ENCODE measurements at regions not wholly inside any gene's neighbourhood (a gene's known extent, or its start where the extent isn't known, plus 50 kb on each side); places are given as distances from the start of the nearest gene placed in this dataset.

GRCh38 chr7:118350260-118350659, 125.8 kb downstream of the ANKRD7 start:
- Histone ChIP-seq H3K36me3 (no peaks in the 10 kb centered on the region), H3K27me3 (no peaks in the 10 kb centered on the region), H3K4me3 (no peak overlapping the region), H3K27ac (no peak overlapping the region), H3K4me1 (ENCODE audit: low read depth) (peaks cover 9% of the 10 kb centered on the region), H3K9me3 (ENCODE audit: low read depth) (no peaks in the 10 kb centered on the region)
- no peak for DNase-seq (ENCODE audit: low read depth in 1 of 2, low spot score in 1 of 2)
- TF ChIP-seq CTCF (IDR thresholded peaks at IDR 0.05; ENCODE audit: low read depth, low read length) = no peak

GRCh38 chr7:118352867-118353453, 128.5 kb downstream of the ANKRD7 start:
- Histone ChIP-seq H3K9me3 (ENCODE audit: low read depth) (no peaks in the 10 kb centered on the region), H3K27me3 (no peaks in the 10 kb centered on the region), H3K4me1 (ENCODE audit: low read depth) (peaks cover 7% of the 10 kb centered on the region), H3K27ac (no peak overlapping the region), H3K36me3 (no peaks in the 10 kb centered on the region), H3K4me3 (no peak overlapping the region)
- no peak for TF ChIP-seq CTCF (IDR thresholded peaks at IDR 0.05; ENCODE audit: low read depth, low read length)
- peak; percentile 14 to 41 for DNase-seq (ENCODE audit: low read depth in 1 of 2, low spot score in 1 of 2)

- no peak for DNase-seq (ENCODE audit: low read depth in 1 of 2, low spot score in 1 of 2)
- no peaks in the 10 kb centered on the region for H3K4me1 ChIP-seq (ENCODE audit: low read depth)
- H3K36me3 ChIP-seq = no peaks in the 10 kb centered on the region
- no peak overlapping the region for H3K4me3 ChIP-seq
- TF ChIP-seq CTCF (IDR thresholded peaks at IDR 0.05; ENCODE audit: low read depth, low read length) = no peak
- no peak overlapping the region for H3K27ac ChIP-seq
- H3K27me3 ChIP-seq = no peaks in the 10 kb centered on the region
- no peaks in the 10 kb centered on the region for H3K9me3 ChIP-seq (ENCODE audit: low read depth)
Measured at GRCh38 chr7:118366363-118366762, 141.9 kb downstream of the ANKRD7 start.

GRCh38 chr7:118368958-118369357, 144.5 kb downstream of the ANKRD7 start:
- no peaks in the 10 kb centered on the region for H3K27me3 ChIP-seq
- H3K4me3 ChIP-seq = no peak overlapping the region
- DNase-seq (ENCODE audit: low read depth in 1 of 2, low spot score in 1 of 2) = no peak
- H3K27ac ChIP-seq = no peak overlapping the region
- no peaks in the 10 kb centered on the region for H3K4me1 ChIP-seq (ENCODE audit: low read depth)
- no peaks in the 10 kb centered on the region for H3K9me3 ChIP-seq (ENCODE audit: low read depth)
- TF ChIP-seq CTCF (IDR thresholded peaks at IDR 0.05; ENCODE audit: low read depth, low read length) = no peak
- no peaks in the 10 kb centered on the region for H3K36me3 ChIP-seq

- no peak for TF ChIP-seq CTCF (IDR thresholded peaks at IDR 0.05; ENCODE audit: low read depth, low read length)
- Histone ChIP-seq H3K4me3 (no peak overlapping the region), H3K36me3 (no peaks in the 10 kb centered on the region), H3K4me1 (ENCODE audit: low read depth) (no peaks in the 10 kb centered on the region), H3K27me3 (no peaks in the 10 kb centered on the region), H3K27ac (no peak overlapping the region), H3K9me3 (ENCODE audit: low read depth) (no peaks in the 10 kb centered on the region)
- DNase-seq (ENCODE audit: low read depth in 1 of 2, low spot score in 1 of 2) = no peak
Measured at GRCh38 chr7:118369987-118370386, 145.5 kb downstream of the ANKRD7 start.

GRCh38 chr7:118372530-118372929, 148.0 kb downstream of the ANKRD7 start:
- no peaks in the 10 kb centered on the region for H3K9me3 ChIP-seq (ENCODE audit: low read depth)
- DNase-seq (ENCODE audit: low read depth in 1 of 2, low spot score in 1 of 2) = peak in 1 of 2 donors; percentile 4
- no peak overlapping the region for H3K27ac ChIP-seq
- H3K4me3 ChIP-seq = no peak overlapping the region
- H3K4me1 ChIP-seq (ENCODE audit: low read depth) = no peaks in the 10 kb centered on the region
- no peaks in the 10 kb centered on the region for H3K36me3 ChIP-seq
- no peak for TF ChIP-seq CTCF (IDR thresholded peaks at IDR 0.05; ENCODE audit: low read depth, low read length)
- no peaks in the 10 kb centered on the region for H3K27me3 ChIP-seq

Data from cardiac muscle cell (in vitro differentiated cells and primary cell).